B cell (primary cell): ENCODE measurements at regions not wholly inside any gene's neighbourhood (a gene's known extent, or its start where the extent isn't known, plus 50 kb on each side); places are given as distances from the start of the nearest gene placed in this dataset.

Experiments used
- ATAC-seq: fragments of 200-7000 bp; cut with Tn5 transposase; one replicate; pipeline ENCODE4 v1.10.0; 2021; ENCODE audit warnings: low read depth, mild to moderate bottlenecking, moderate number of reproducible peaks, moderate library complexity
- CTCF ChIA-PET: fragments of 350-600 bp; sonication (Branson Sonifier 250); formaldehyde crosslinking; loops from one replicate; lab custom pipeline; 2021; ENCODE audit warnings: antibody characterized with exemption, inconsistent platforms; lab: Charles Lee
- POLR2A ChIA-PET: fragments of 350-600 bp; sonication (Branson Sonifier 250); formaldehyde crosslinking; loops from one replicate; lab custom pipeline; 2021; ENCODE audit warnings: antibody characterized with exemption; lab: Charles Lee
- DNase-seq: peaks from one replicate; pipeline ENCODE4 v3.0.0; 2013
- H2AFZ ChIP-seq: 2 replicates; pipeline ENCODE4 v1.6.1; 2012; ENCODE audit warnings: mild to moderate bottlenecking, low read depth, low read length; ENCODE audit not compliant: insufficient read depth, poor library complexity, severe bottlenecking
- H3K27ac ChIP-seq, 2 donors: 1 replicate in 1 of 2; 2 replicates in 1 of 2; pipeline ENCODE4 v1.5.1; 2012 to 2013; ENCODE audit warnings: low read length in 2 of 2, mild to moderate bottlenecking in 2 of 2, moderate library complexity in 1 of 2
- H3K27me3 ChIP-seq, 4 experiments: fragments of 200-600 bp in 1 of 4; sonication (generic) in 1 of 4; replicated peaks in 1 of 4; 1 replicate in 2 of 4; 2 replicates in 2 of 4; pipeline versions ENCODE4 v1.6.1 to v1.7.0; 2013 to 2016; ENCODE audit warnings: low read length in 3 of 4, mild to moderate bottlenecking in 2 of 4, mixed read lengths in 1 of 4, moderate library complexity in 1 of 4; ENCODE audit not compliant: insufficient read depth in 4 of 4, control insufficient read depth in 3 of 4; ENCODE audit errors: control extremely low read depth in 1 of 4
- H3K36me3 ChIP-seq, 2 experiments: replicated peaks in 1 of 2; 1 replicate in 1 of 2; 2 replicates in 1 of 2; pipeline versions ENCODE4 v1.6.1 to v1.7.1; 2013; ENCODE audit warnings: low read length in 1 of 2; ENCODE audit not compliant: insufficient read depth in 2 of 2, control insufficient read depth in 1 of 2; ENCODE audit errors: control extremely low read depth in 1 of 2, extremely low read depth in 1 of 2
- H3K4me1 ChIP-seq, 2 donors: fragments of 200-600 bp in 1 of 2; sonication (generic) in 1 of 2; 1 replicate in 1 of 2; 2 replicates in 1 of 2; pipeline versions ENCODE4 v1.5.1 to v1.6.1; 2013 to 2017; ENCODE audit warnings: low read length in 2 of 2; ENCODE audit not compliant: control insufficient read depth in 2 of 2, insufficient read depth in 2 of 2
- H3K4me2 ChIP-seq: replicated peaks from 2 replicates; pipeline ENCODE3; 2012; ENCODE audit warnings: mild to moderate bottlenecking, low read depth, low read length; ENCODE audit not compliant: poor library complexity, severe bottlenecking
- H3K4me3 ChIP-seq, 5 experiments: fragments of 200-600 bp in 1 of 5; sonication (generic) in 1 of 5; 1 replicate in 3 of 5; 2 replicates in 2 of 5; pipeline versions ENCODE4 v1.5.1 to v1.7.0; 2011 to 2016; ENCODE audit warnings: low read length in 4 of 5, mild to moderate bottlenecking in 4 of 5, low read depth in 2 of 5, control low read depth in 1 of 5, moderate library complexity in 1 of 5; ENCODE audit not compliant: insufficient read depth in 1 of 5; ENCODE audit errors: control extremely low read depth in 1 of 5, extremely low read depth in 1 of 5
- H3K79me2 ChIP-seq: fragments of 200-600 bp; sonication (generic); one replicate; pipeline ENCODE4 v1.6.0; 2016; ENCODE audit warnings: low read length; ENCODE audit not compliant: control insufficient read depth, insufficient read depth
- H3K9ac ChIP-seq: fragments of 200-600 bp; sonication (generic); 2 replicates; pipeline ENCODE4 v1.6.1; 2017; ENCODE audit warnings: mild to moderate bottlenecking, low read length, moderate library complexity
- H3K9me3 ChIP-seq, 3 donors: one replicate each; pipeline versions ENCODE4 v1.6.1 to v1.7.1; 2013; ENCODE audit warnings: low read length in 2 of 3; ENCODE audit not compliant: control insufficient read depth in 2 of 3, insufficient read depth in 1 of 3; ENCODE audit errors: control extremely low read depth in 1 of 3
- H4K20me1 ChIP-seq: 2 replicates; pipeline ENCODE4 v1.6.0; 2012; ENCODE audit warnings: mild to moderate bottlenecking, low read length; ENCODE audit not compliant: insufficient read depth, control insufficient read depth, poor library complexity, severe bottlenecking
- H3K27ac Mint-ChIP-seq: one replicate; pipeline ENCODE4 v1.8.0; 2021; ENCODE audit warnings: mixed read lengths
- H3K27me3 Mint-ChIP-seq: one replicate; pipeline ENCODE4 v1.8.0; 2021; ENCODE audit warnings: mixed read lengths
- H3K4me1 Mint-ChIP-seq: one replicate; pipeline ENCODE4 v1.8.0; 2021; ENCODE audit warnings: mixed read lengths
- H3K4me3 Mint-ChIP-seq: one replicate; pipeline ENCODE4 v1.8.0; 2021; ENCODE audit warnings: mixed read lengths
- H3K9me3 Mint-ChIP-seq: one replicate; pipeline ENCODE4 v1.8.0; 2022; ENCODE audit warnings: mixed read lengths; ENCODE audit not compliant: insufficient read depth
- CTCF ChIP-seq: fragments of 200-600 bp; IDR thresholded peaks from one replicate; pipeline ENCODE4 v1.8.0; 2022; ENCODE audit warnings: antibody characterized with exemption, mild to moderate bottlenecking
- EZH2 ChIP-seq: IDR thresholded peaks from 2 replicates; pipeline ENCODE4 v1.6.1; 2012; ENCODE audit warnings: borderline replicate concordance, low read depth, mild to moderate bottlenecking, moderate library complexity, low read length; ENCODE audit not compliant: insufficient read depth, poor library complexity, severe bottlenecking
- WGBS: methylation state at CpG from one replicate; pipeline ENCODE4 v1.1.5; 2013; ENCODE audit warnings: missing lambda C conversion rate; ENCODE audit not compliant: insufficient coverage; 5-methylcytosine and 5-hydroxymethylcytosine counted together
- intact Hi-C: fragments of 100-400 bp; cut with micrococcal nuclease; formaldehyde crosslinking; loops from one replicate; pipeline ENCODE4 v1.10.0; 2022

DNA sequence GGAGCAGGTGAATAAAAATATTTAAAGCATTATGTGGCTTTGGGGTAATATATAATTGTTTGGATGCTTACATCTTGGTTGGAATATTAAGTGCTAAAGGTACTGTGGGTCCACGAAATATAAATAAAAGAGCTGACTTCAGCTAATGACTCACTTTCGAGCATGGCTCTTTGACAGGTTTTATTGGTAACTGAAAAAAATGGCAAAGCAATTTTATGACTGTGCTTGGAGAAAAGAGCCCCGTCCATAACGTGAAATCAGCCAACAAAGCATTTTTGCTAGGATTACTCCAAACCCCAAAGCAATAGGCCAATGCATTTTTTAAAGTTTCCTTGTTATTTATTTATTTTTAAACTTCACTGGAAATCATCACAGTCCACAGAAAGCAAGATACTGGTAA, 397.2 kb upstream of the CDH19 start:
- CTCF ChIA-PET = no interaction called here
- no peak overlapping the region for H3K27ac ChIP-seq

GRCh38 chr18:66999003-66999402, 395.1 kb upstream of the CDH19 start:
- Mint-ChIP-seq H3K4me1 (no peaks in the 10 kb centered on the region), H3K27ac (no peak overlapping the region), H3K27me3 (no peaks in the 10 kb centered on the region), H3K4me3 (no peak overlapping the region), H3K9me3 (peaks cover 3% of the 10 kb centered on the region)
- H3K4me1 ChIP-seq = no peaks in the 10 kb centered on the region
- H4K20me1 ChIP-seq = no peaks in the 10 kb centered on the region
- H3K4me2 ChIP-seq = no peak overlapping the region
- no peak overlapping the region for H3K4me3 ChIP-seq
- no peak overlapping the region for H3K9ac ChIP-seq
- CTCF ChIA-PET = no interaction called here
- intact Hi-C loops = no loop called here
- no peaks in the 10 kb centered on the region for H3K9me3 ChIP-seq
- POLR2A ChIA-PET = no interaction called here
- H2AFZ ChIP-seq = no peak overlapping the region
- no peaks in the 10 kb centered on the region for H3K27me3 ChIP-seq
- ATAC-seq = no peak
- TF ChIP-seq EZH2 (no peak), CTCF (no peak)
- H3K27ac ChIP-seq = no peak overlapping the region
- no peak for DNase-seq
- H3K36me3 ChIP-seq = no peaks in the 10 kb centered on the region
- no peaks in the 10 kb centered on the region for H3K79me2 ChIP-seq

More for the DNA sequence above, 397.2 kb upstream of the CDH19 start:
- Mint-ChIP-seq H3K27ac (no peak overlapping the region), H3K4me1 (no peaks in the 10 kb centered on the region), H3K4me3 (no peak overlapping the region), H3K27me3 (no peaks in the 10 kb centered on the region), H3K9me3 (no peaks in the 10 kb centered on the region)
- no peaks in the 10 kb centered on the region for H4K20me1 ChIP-seq
- no peaks in the 10 kb centered on the region for H3K4me1 ChIP-seq
- TF ChIP-seq EZH2 (no peak), CTCF (no peak)
- H3K4me2 ChIP-seq = no peak overlapping the region
- no peaks in the 10 kb centered on the region for H3K36me3 ChIP-seq
- ATAC-seq = no peak
- no peak overlapping the region for H3K9ac ChIP-seq
- POLR2A ChIA-PET = no interaction called here
- intact Hi-C loops = no loop called here
- 100% methylated on average over 2 of the region's 4 CpGs for WGBS
- no peak overlapping the region for H2AFZ ChIP-seq
- H3K9me3 ChIP-seq = no peaks in the 10 kb centered on the region
- no peak overlapping the region for H3K4me3 ChIP-seq
- DNase-seq = no peak
- no peaks in the 10 kb centered on the region for H3K79me2 ChIP-seq
- H3K27me3 ChIP-seq = no peaks in the 10 kb centered on the region
